HG03460 (cell line): ENCODE measurements at regions not wholly inside any gene's neighbourhood (a gene's known extent, or its start where the extent isn't known, plus 50 kb on each side); places are given as distances from the start of the nearest gene placed in this dataset.

Experiments
- ATAC-seq: cut with Tn5 transposase; IDR thresholded peaks from one replicate; pipeline ENCODE4 v1.9.1; 2021; ENCODE audit not compliant: unreplicated experiment

DNA sequence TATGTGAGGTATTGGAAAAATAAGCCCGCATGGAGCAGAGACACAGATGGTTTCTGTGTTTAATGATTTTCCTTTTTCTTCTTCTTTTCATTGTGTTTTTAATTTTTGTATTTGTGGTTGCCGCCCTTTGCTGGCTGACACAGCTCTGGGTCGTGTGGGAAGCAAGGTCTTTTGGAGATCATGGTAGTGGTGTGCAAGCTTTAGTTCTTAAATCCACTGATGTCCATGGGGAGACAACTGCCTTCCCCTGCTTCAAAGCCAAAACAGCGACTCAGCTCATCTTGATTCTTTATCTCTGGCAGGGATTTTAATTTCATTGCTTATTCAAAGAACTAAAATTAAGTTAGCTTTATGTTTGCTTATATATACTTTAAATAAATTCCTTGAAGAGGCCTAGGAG lies 711.3 kb upstream of the SGCG start:
- ATAC-seq: no peak

DNA sequence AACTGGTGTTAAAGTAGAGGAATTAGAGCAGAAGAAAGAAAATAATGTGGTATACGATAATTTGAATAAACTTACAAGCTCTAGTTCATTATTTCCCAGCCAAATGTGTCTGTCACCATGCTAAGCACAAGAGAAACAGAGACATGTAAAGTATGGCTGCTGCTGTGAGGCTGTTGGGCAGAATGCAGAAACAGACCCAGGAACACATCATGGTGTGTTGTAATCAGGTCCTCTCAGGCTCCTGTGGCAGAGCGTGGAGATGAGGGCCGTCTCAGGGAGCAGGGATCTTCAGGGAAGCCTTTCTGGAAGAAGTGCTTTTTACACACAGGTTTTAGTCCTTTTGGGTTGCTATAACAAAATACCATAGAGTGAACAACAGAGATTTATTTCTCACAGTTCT lies 710.7 kb upstream of the SGCG start:
- no peak for ATAC-seq

DNA sequence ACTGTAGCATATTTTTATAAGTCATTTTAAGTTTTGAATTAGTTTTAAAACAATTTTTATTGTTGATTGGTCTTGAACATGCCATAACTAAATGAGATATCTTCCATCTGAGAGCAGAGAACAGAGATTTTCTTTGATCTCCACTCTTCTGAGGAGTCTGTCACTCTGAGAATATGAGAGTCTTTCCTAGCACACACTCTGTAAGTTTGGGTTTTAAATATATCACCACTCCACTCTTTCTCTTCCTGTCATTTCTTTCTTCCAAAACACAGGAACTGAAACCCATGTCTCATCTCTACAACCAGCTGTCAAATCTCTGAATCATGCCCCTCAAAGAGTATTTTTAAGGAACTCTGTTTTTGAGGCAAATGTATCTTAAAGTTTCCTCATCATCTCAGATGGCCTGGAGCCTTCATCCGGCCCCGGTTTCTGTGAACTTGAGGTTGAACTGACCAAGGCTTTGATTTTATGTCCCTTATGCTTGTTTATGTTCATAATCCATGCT lies 698.2 kb upstream of the SGCG start:
- no peak for ATAC-seq

DNA sequence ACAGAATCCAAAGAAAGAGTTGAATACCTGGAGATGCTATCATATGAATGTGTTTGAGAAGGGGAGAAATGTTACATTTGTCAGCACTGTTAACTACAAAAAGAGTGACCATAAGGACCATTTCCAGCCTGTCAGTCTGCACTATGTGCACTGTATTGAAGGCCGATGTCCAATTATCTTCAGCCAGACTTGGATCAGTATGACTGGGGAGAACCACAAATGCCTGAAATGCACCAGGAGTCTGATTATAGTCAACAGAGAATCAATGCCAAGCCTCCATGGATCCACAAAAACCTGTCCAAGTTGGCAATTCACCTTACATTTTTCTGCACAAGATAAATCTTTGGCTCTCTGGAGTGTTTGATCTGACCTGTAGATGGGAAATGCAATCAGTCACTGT lies 697.5 kb upstream of the SGCG start:
- no peak for ATAC-seq

DNA sequence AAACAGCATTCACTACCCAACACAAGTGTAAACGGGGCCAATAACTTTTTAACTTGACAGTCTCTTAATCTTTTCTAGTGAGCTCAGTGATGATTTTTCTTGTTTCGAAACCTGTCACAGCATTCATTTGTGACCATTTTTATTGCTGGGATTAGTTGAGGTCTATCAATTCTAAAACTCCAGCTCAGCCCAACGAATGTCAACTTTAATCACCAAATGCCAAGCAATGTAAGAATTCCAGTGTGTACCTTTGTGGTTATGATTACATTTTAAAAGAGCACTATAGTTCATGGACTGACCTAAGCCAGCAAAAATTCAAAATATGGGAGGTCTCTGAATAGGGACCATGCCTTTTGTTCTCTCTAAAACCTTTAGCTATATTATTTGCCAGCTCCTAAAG lies 694.3 kb upstream of the SGCG start:
- no peak for ATAC-seq

DNA sequence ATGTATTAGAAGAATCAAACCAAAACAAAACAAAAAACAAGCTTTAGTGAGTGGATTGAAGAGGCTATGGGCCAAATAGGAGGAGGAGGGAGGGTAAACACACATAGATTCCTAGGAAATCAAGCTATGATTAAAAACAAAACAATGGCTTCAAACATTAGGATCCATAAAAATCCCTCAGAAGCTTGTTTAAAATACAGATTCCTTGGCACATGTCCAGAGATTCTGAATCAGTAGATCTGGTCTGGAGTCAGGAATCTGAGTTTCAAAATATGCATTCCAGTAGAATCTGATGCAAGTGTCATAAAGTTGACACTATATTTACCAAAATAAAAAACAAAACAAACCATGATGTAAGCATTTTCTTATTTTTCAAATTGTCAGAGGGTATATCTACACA lies 692.8 kb upstream of the SGCG start:
- no peak for ATAC-seq

DNA sequence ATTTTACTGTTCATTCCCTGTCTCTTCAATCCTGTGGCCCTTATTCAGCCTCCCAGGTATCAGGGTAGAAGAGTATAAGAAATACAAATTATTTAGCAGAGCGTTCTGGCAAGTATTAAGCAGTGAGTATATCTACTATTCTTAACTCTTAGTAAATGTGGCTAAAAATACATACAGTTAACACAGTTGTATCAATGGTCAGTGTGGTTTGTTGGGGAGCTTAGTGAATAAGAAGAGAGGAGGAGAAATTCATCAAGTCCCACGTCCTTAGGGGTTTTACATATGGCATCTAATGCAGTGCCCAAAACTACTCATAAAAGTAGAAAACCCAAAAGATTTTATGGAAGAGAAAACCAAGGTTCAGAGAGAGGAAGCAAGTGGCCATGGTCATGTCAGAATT lies 691.0 kb upstream of the SGCG start:
- no peak for ATAC-seq

DNA sequence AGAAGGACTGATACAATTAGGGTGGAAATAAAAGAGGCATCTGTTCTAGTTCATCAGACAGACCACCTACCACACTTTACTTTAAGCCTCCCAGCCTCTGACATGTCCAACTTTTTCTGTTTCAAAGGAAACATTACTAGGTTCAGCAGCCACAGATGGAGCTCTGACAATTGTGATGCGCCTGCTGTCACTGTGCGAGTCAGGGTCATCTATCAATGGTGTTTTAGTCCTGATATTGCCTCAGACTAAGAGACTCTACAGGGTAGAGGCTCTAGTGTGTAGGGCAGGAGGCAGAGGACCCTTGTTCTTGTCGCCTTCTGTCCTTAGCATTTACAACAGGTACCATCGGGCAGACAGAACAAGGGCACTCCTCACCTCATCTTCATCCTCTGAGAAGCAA lies 685.0 kb upstream of the SGCG start:
- ATAC-seq: no peak

DNA sequence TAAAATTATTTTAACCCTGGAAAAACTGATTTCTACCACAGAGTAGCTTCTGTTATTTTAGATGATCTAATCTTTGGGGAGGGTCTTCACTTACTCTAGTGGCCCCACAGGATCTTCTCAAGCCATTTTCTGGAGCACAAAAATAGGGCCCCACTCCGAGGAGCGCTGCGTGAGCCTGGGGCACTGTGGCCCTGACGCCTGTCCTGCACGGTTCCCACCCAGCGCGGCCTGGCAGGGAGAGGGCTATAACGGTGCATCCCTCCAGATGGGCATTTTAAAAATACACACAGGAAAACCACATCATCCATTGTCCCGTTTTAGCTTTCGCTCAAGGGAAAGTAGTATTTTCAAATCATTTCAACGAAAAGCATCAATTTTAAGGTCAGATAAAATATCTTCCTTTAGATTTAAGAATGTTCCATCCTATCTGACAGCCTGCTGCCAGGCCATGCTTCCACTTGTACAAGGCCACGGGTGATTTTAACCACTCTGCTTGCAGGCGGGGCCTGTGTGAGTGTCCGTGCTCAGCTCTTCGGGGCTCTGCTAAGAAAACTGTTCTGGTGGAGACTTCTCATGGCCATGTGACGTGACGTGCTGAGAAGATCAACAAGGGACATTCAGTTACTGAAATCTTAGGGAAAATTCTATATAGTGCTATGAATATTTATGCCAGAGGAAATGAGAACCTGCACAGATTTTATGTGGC lies 683.8 kb upstream of the SGCG start:
- no peak for ATAC-seq

DNA sequence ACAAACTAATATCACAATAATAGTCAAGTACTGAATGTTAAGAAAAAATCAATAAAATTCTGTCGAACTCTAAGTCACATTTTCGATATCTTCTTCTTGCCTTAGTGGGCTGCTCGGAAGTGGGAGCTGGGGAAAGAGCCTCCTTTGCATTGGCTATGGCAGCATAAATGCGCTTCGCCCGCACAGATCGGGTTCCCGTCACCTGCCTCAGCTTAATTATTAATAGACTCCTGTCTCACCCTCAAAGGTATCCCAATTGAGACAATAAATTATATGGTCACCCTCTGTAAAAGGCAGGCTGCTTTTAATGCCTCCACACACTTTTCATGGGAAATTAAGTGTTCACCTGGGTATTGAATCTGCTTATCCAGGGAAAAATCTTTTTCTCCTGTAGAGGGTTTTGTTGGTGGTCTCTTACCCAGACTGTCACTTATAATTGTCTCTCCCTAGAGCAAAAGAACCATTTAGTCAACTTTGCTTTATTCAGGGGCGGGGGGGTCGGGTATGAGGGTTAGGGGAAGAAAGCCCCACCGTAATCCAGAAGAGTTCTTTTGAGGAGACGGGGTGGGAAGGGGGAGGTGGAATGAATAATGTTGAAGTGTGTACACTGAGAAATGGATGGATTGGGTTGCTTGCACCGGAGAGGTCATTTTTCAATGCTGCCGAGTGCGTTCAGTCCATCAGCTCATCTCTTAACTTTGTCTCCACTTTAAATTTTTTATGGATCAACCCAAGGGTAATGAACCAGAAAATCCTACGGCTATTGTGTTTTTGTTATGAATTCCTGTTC lies 682.6 kb upstream of the SGCG start:
- no peak for ATAC-seq

DNA sequence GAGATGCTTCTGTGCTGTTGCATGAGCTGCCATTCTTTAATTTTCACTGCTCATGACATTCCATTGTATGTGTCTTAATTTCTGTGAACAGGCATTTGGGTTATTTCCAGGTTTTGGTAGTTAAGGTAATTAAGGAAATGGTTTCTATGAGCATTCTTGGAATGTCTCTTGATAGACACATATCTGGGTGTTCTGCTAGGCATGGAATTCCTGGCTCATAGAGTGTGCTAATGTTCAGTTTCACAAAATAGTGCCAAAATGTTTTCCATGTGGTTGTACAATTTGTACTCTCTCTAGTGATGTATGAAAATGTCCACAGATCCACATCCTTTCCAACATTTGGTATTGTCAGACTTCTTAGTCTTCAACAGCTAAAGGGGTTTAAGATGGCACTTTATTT lies 680.9 kb upstream of the SGCG start:
- ATAC-seq: no peak

DNA sequence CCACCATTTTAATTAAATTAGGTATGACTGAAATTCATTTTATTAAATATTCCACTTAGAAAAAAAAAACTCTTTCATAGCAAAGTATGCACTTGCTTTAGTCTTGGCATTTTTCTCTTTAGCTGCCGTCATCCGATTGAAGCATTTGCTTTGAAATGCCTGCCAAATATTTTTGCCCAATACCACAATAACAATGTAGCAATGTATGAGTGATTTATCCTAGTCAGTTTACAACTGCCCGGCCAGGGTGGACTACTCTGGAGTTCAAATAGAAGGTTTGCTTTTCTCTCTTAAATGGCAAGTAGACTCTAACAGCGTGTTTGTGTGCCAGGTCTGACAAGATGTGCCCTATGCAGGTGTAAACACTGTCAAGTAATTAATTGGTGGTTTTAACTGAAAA lies 675.3 kb upstream of the SGCG start:
- ATAC-seq: no peak

DNA sequence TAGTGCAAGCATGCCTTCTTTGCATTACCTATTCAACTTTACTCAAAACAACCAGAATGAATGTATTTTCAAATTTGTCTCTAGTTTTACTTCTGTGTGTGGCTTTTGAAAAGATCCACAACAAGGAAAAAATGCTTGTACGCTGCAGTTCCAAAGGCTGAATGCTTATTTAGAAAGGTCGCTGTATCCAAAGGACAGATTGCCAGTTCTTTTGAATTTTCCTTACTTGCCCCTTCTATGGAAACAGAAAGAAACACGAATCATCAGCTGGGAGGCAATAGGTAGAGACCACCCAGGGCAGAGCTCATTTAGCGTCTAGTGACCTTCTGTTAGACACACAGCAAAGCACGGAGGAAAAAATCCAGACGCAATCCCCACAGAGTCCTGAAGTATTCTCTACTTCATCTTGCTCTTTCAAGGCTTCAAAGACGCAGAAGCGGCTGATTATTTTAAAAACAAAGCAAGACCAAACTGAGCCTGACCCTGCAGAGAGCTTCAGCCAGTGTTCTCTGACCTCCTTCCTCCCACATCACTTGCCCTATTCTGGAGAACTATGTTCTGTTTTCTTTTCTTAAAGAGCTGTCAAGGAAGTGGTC lies 674.6 kb upstream of the SGCG start:
- ATAC-seq: no peak

DNA sequence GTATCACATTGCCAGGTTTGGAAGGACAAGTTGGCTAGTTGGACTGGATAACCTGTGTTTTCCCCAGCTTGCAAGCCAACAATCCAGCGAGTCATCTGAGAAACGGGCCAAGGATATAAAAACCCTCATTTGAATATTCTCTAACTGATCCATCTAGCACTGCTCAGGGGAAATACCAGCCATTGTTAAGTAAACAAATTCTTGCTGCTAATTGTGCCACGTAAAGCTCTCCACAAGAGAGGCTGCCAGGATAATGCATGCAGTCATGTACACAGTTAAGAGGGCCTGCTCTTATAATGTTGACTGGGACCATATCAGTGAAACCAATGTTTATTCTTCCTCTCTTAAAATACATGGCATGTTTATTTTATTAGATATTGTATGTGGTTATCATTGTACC lies 663.2 kb upstream of the SGCG start:
- no peak for ATAC-seq

DNA sequence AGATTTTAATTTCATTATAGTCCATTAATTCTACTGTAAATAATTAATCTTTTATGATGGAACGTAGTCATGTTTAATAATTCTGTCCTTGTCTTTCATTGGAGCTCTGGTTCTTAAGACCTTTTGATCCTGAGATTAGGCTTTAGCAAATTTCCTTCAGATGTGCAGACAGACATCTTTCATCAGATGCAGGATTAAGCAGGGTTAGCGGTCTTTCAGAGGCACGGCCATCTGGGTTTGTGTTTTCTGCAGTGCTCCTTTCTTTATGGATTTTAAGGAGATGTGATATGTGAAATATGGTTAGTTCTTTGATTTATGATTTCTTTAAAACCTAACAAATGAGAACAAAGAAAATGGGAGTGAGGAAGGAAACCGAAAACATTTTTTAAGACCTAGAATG lies 643.9 kb upstream of the SGCG start:
- ATAC-seq: no peak

DNA sequence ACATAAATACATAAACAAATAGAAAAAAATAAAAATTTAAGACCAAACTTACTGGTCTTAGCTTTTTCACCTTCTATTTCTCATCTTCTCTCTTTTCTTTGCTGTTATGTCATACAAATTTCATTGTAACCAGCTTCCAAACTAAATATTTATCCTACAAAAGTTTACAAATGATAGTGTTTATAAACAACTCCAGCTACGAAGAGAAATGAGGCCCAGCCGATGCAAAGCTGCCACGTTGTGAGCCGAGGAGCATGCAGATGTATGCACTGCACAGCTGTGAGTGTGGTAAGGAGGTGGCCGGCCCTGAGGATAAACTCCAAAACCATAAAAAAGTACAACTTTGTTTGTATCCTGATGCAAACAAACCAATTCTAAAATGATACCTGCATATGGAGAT lies 642.4 kb upstream of the SGCG start:
- ATAC-seq: no peak

DNA sequence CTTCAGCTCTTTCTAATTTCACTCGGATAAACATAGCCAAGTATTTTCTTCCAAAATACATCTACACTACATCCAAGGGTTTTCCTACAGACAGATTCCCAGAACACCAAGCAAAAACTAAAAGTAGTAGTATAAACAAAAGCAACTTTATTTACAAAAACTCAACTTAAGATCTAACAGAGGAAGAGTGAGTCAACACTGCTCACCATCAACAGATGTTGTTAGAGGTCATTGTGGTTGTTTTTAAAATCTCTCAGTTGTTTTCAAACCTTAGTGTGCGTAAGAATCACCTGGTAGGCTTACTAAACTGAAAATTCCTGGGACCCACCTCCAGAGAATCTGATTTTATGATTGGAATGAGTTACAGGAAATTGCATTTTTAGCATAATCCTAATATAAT lies 631.7 kb upstream of the SGCG start:
- ATAC-seq: no peak

DNA sequence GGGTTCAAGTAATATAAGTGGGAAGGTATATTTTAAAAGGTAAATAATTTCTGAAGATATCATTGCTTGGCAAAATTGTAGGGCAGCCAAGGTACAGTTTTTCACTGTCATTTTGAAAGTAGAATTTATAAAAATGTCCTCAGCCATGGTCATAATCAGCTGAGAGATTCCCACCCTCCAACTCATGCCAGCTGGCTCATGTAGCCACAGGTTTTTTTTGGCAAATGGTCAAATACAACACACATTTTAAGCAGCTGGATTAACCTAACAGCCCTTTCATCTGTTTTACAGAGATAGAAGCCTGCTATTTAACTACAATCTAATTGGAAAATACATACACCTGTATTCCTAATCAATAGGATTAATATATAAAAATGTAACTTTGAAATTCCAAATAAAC lies 619.2 kb upstream of the SGCG start:
- no peak for ATAC-seq

DNA sequence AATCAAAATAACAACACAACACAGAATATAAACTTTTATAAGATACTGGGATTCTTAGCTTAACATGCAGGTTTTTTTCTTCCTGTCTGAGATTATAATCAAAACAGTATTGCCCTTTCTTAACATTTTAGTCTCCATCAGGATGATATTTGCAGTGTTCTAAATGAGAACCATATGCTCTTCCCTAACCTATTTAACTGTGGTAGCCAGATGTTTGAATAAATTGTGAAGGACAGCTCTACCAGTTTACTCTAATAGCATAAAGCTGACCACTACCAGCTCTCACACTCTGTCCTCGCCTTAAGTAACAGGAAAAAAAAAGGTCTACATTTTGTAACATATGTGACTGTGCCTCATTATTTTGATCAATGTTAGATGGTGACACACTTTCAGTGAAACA lies 618.7 kb upstream of the SGCG start:
- no peak for ATAC-seq

DNA sequence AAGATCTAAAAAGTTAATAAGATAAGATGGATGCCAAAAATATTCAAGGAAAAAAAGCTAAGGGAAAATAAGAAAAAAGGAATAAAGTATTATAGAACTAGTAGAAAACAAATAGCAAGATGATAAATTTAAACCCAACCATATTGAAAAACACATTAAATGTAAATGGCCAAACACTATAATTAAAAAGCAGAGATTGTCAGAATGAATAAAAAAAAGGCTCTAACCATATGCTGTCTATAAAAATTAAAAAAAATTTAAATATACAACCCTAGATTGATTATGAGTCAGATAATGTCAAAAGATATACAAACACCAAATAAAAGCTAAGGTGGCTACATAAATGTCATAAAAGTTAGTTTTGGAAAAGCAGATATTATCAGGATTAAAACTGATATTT lies 617.5 kb upstream of the SGCG start:
- no peak for ATAC-seq

DNA sequence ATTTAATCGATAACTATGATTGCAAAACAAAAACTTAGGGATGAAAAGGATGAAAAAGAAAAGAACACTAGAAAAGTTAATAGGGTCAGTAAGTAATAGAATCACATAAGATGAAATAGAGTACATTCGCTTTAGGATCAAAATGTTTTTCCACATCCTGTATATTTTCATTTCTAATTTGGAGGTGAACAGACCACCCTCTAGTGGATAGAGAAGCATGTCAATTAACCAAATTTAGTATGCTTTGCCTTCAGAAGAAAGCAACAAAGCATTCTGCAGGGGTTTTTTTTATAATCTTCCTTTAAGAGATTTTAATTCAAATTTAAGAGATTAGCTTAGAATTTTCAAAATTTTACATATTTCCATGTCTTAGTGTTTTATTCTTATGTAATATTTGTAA lies 611.0 kb upstream of the SGCG start:
- no peak for ATAC-seq

DNA sequence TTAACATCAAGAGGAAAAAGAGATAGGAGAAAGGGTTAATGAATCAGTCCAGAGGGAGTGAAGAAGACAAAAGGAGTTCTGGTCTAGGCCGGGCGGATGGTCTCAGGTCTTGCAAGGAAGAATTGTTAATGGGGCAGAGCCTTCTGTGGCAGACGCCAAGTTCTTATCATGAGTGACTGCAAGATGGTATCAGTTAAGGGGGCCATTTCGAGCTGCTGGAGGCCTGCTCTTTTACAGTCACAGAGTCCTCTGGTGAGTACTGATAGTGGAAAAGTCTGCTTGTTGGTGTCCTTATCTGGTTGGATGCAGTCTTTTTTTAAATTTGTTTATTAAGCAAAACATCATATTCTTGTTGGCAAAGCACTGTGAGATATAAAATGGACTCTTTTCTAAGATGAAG lies 590.9 kb upstream of the SGCG start:
- ATAC-seq: no peak
